ENCODE measurements at regions not wholly inside any gene's neighbourhood (a gene's known extent, or its start where the extent isn't known, plus 50 kb on each side); places are given as distances from the start of the nearest gene placed in this dataset.

DNA sequence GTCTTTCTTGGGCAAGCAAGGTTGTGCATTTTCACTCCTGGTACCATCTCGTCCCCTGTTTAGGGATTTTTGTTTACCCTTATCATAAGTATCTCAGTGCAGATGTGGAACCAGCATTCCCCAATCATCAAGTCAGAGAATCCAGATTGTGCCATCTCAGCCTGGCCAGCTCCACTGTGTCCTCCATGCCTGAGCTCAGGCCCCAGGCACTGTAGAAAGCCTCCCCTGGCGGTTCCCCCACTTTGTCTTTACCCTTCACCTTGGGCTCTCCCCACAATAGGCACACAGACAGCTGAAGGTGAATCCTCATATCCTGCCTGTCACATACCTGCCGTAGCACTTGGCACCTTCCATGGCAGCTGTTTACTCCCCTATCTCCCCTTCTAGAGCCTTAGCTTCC lies 264.7 kb upstream of the NFE2L3 start:
- TF ChIP-seq POLR2A (IDR thresholded peaks at IDR 0.05): no peak
- TF ChIP-seq, protein P1, sequence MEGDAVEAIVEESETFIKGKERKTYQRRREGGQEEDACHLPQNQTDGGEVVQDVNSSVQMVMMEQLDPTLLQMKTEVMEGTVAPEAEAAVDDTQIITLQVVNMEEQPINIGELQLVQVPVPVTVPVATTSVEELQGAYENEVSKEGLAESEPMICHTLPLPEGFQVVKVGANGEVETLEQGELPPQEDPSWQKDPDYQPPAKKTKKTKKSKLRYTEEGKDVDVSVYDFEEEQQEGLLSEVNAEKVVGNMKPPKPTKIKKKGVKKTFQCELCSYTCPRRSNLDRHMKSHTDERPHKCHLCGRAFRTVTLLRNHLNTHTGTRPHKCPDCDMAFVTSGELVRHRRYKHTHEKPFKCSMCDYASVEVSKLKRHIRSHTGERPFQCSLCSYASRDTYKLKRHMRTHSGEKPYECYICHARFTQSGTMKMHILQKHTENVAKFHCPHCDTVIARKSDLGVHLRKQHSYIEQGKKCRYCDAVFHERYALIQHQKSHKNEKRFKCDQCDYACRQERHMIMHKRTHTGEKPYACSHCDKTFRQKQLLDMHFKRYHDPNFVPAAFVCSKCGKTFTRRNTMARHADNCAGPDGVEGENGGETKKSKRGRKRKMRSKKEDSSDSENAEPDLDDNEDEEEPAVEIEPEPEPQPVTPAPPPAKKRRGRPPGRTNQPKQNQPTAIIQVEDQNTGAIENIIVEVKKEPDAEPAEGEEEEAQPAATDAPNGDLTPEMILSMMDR (IDR thresholded peaks at IDR 0.05): no peak
- no peak for DNase-seq (ENCODE audit: low spot score in 2 of 2)
- 82 to 88% methylated on average over 3 of the region's 3 CpGs for WGBS, 2 donors
- intact Hi-C loops (cut with DNase I; ENCODE audit: low total_unique reads): no loop called here
- H3K4me3 ChIP-seq (ENCODE audit: low read depth, poor library complexity, severe bottlenecking): no peak overlapping the region

DNA sequence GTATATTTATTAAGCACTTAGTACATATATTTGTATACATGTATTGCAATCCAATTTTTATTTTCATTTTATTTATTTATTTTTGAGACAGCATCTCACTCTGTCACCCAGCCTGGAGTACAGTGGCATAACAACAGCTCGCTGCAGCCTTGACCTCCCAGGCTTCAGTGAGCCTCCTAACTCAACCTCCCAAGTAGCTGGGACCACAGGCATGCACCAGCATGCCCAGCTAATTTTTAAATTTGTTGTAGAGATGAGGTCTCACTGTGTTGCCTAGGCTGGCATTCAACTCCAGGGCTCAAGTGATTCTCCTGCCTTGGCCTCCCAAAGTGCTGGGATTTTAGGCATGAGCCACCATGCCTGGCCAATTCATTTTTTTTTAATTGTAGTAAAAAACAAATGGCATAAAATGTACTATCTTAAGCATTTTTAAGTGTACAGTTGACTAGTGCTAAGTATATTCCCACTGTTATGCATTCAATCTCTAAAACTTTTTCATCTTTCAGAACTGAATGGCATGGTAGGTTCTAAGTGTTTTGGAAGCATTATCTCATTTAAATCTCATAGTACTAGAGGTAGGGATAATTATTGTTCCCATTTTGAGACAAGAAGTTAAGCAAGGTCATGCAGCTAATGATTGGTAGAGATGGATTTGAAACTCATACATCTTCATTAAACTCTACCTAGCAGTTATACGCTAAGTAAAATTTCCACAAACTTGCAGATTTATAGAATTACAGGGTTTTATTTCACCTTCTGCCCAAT lies 264.0 kb upstream of the NFE2L3 start:
- TF ChIP-seq POLR2A (IDR thresholded peaks at IDR 0.05): no peak
- TF ChIP-seq, protein P1 (IDR thresholded peaks at IDR 0.05): no peak
- DNase-seq (ENCODE audit: low spot score in 2 of 2): no peak
- intact Hi-C loops (cut with DNase I; ENCODE audit: low total_unique reads): no loop called here
- 98 to 99% methylated on average over 2 of the region's 2 CpGs for WGBS, 2 donors
- no peak overlapping the region for H3K4me3 ChIP-seq (ENCODE audit: low read depth, poor library complexity, severe bottlenecking)

DNA sequence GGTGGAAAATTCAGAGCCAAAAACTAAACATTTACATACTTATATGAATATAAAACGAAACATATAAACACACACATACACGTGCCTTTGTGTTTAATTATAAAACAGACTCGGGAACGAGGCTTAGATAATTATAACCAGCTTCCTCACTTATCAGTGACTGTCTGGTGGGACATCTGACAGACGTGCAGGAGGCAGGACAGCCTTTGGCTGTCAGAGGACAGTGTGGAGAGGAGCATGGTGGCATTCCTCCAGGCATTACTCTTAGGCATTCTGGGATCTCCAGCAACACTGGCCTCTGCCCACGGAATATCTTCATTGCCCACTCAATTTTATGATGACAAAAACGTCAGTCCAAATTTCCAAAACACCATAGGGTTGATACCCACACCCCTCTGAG lies 262.2 kb upstream of the NFE2L3 start:
- WGBS, 2 donors: 56 to 60% methylated on average over 7 of the region's 7 CpGs
- intact Hi-C loops (cut with DNase I; ENCODE audit: low total_unique reads): loop anchor here (5.0 kb wide), 2 partner anchors 168 to 473 kb away; no protein-coding TSS in a partner anchor
- no peak for TF ChIP-seq POLR2A (IDR thresholded peaks at IDR 0.05)
- no peak for DNase-seq (ENCODE audit: low spot score in 2 of 2)
- no peak overlapping the region for H3K4me3 ChIP-seq (ENCODE audit: low read depth, poor library complexity, severe bottlenecking)

DNA sequence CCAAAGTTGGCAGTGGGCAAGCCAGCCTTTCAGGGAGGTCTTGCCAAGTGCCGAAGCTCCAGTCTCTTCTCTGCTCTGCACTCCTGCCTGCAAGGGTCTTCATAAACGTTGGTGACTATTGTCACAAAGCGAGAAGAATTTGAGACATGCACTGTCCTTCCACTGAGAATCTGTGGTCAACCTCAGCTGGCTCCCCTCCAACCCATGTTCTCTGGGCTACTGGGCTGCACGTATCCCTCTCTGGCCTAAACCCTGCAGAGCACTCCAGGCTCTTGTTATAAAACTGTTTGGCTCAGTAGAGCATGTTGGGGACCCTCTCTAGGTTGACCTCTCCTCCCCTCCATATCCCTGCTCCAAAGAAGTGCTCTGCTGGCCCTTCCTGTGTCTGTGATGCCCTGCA lies 260.4 kb upstream of the NFE2L3 start:
- TF ChIP-seq POLR2A (IDR thresholded peaks at IDR 0.05): no peak
- TF ChIP-seq, protein P1 (IDR thresholded peaks at IDR 0.05): no peak
- no peak for DNase-seq (ENCODE audit: low spot score in 2 of 2)
- no peak overlapping the region for H3K4me3 ChIP-seq (ENCODE audit: low read depth, poor library complexity, severe bottlenecking)
- WGBS, 2 donors: 65 to 69% methylated on average over 4 of the region's 4 CpGs
- intact Hi-C loops (cut with DNase I; ENCODE audit: low total_unique reads): loop anchor here (5.0 kb wide), 2 partner anchors 166 to 471 kb away; no protein-coding TSS in a partner anchor

DNA sequence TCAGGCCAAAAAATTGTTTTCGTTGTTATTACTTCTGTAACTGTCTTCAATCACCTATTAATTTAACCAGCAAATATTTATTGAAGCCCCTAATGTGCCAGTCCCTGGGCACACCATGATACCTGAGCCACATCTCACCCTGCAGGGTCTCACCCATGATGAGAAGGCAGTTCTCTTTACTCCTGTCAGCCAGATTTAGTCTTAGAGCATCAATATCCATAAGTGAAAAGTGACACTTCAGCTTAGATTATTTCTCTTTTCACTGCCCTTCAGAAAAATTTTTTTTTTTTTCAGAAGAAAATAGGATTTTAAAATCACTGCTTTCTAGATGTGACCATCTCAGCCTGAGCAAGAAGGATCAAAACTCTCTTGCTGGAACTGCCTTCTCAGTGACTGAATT lies 258.6 kb upstream of the NFE2L3 start:
- no peak for DNase-seq (ENCODE audit: low spot score in 2 of 2)
- H3K4me3 ChIP-seq (ENCODE audit: low read depth, poor library complexity, severe bottlenecking): no peak overlapping the region
- WGBS, 2 donors: 12% methylated on average over 1 of the region's 1 CpG

More for the DNA sequence above, 258.6 kb upstream of the NFE2L3 start:
- TF ChIP-seq, protein P1 (IDR thresholded peaks at IDR 0.05): no peak
- TF ChIP-seq POLR2A (IDR thresholded peaks at IDR 0.05): no peak
- intact Hi-C loops (cut with DNase I; ENCODE audit: low total_unique reads): loop anchor here (5.0 kb wide), 2 partner anchors 164 to 469 kb away; no protein-coding TSS in a partner anchor
